GM12873 (cell line): ENCODE measurements at regions not wholly inside any gene's neighbourhood (a gene's known extent, or its start where the extent isn't known, plus 50 kb on each side); places are given as distances from the start of the nearest gene placed in this dataset.

Experiments
- CTCF ChIP-seq: IDR thresholded peaks from 2 replicates; pipeline ENCODE4 v1.5.1; 2012; ENCODE audit warnings: low read depth, mild to moderate bottlenecking, moderate library complexity, low read length, control low read depth; ENCODE audit not compliant: insufficient read depth; ENCODE audit errors: missing control alignments

DNA sequence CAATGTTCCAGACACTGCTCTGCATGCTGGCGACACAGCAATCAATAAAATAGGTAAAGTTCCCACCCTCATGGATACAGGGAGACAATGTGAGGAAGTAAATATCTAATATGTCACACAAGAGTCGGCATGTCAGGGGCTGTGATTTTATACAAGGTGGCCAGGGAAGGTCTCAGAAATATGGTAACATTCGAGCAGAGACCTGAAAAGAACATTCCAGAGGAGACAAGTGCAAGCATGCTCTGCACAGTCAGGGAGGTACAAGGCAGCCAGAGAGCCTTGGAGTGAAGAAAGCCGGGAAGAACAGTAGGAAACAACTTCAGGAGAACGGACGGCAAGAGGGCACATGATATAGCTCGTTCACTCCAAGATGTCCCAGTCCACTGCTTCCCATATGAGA is 89.2 kb upstream of the ZNF462 start:
- TF ChIP-seq CTCF = no peak

- TF ChIP-seq CTCF = no peak
Measured at GRCh38 chr9:106775960-106776359, 87.0 kb upstream of the ZNF462 start.

DNA sequence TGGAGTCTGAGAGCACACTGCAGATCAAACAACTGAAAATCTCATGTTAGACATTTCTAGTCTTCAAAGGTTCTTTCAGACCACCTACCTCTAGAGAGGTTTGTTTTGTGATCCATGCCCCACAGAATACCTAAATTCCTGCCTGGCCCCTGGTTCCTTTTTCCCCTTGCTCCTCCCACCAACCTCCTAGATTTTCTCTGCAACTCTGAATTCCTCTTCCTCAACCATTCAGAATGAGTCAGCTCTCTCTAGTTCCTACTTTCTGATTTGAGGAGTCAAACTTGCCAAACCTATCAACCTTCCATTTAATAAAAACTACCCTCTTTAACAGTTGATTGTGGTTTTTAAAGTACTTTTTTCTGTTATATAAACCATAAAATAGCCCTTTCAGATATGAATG is 83.2 kb upstream of the ZNF462 start:
- no peak for TF ChIP-seq CTCF

DNA sequence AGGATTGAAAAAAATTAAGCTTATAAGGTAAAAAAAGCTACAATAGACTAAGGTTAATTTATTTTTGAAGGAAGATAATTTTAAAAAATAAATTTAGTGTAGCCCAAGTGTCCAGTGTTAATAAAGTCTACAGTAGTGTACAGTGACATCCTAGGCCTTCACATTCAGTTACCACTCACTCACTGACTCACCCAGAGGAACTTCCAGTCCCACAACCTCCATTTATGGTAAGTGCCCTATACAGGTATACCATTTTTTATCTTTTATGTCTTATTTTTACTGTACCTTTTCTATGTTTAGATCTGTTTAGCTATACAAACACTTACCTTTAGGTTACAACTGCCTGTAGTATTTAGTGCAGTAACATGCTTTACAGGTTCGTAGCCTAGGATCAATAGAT is 79.8 kb upstream of the ZNF462 start:
- TF ChIP-seq CTCF = no peak

GRCh38 chr9:106784076-106784475 is 78.9 kb upstream of the ZNF462 start:
- TF ChIP-seq CTCF = no peak

- no peak for TF ChIP-seq CTCF
Measured at GRCh38 chr9:106785200-106785599, 77.8 kb upstream of the ZNF462 start.

DNA sequence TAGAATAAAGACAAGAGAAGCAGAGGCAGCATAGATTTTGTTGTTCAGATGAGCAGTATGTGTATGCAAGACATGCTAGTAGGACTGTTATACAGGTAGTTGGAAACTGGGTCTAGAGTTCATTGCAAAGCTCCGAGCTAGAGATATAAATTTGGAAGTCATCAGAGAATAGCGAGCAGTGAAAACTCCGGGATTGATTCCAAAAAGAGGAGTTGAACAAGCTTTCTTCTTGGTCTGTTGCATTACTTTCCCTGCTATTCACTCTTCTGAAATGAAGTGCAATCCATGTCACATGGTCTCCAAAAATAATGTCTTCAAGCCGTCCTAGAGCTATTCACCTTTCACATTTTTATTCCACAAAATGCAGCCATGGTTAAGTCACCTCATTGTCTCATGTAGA is 67.9 kb upstream of the ZNF462 start:
- TF ChIP-seq CTCF = no peak

GRCh38 chr9:106796771-106797170 is 66.2 kb upstream of the ZNF462 start:
- TF ChIP-seq CTCF = no peak
